CD4-positive, CD25-positive, alpha-beta regulatory T cell (primary cell): ENCODE measurements at regions not wholly inside any gene's neighbourhood (a gene's known extent, or its start where the extent isn't known, plus 50 kb on each side); places are given as distances from the start of the nearest gene placed in this dataset.
A peak's percentile ranks its signal among the peaks of the same experiment; 100 is the strongest.
"Not testable (repeated sequence)": the region's sequence is repeated elsewhere in the genome, so short reads cannot be mapped to it uniquely, and the experiment has no call there.

Source experiments
- ATAC-seq, 2 donors: fragments of 150-1000 bp; cut with Tn5 transposase; one replicate each; pipeline ENCODE4 v1.10.0; 2021; ENCODE audit warnings: low read depth in 2 of 2, moderate number of reproducible peaks in 2 of 2, moderate library complexity in 1 of 2
- DNase-seq, 3 donors: peaks; one replicate each; pipeline versions ENCODE4 v3.0.0 to v3.0.0-alpha.2; 2012 to 2022; ENCODE audit warnings: mixed read lengths in 1 of 3
- H3K27ac ChIP-seq: one replicate; pipeline ENCODE4 v1.7.0; 2013; ENCODE audit warnings: mild to moderate bottlenecking, low read length; ENCODE audit not compliant: insufficient read depth, poor library complexity, severe bottlenecking
- H3K27me3 ChIP-seq: one replicate; pipeline ENCODE4 v1.7.0; 2013; ENCODE audit warnings: low read length; ENCODE audit not compliant: control insufficient read depth, insufficient read depth
- H3K36me3 ChIP-seq: one replicate; pipeline ENCODE4 v1.7.0; 2013; ENCODE audit warnings: mild to moderate bottlenecking, low read length, moderate library complexity; ENCODE audit not compliant: control insufficient read depth, insufficient read depth
- H3K4me1 ChIP-seq: 2 replicates; pipeline ENCODE4 v1.7.0; 2013; ENCODE audit warnings: mild to moderate bottlenecking, low read length; ENCODE audit not compliant: insufficient read depth, control insufficient read depth, poor library complexity, severe bottlenecking
- H3K4me3 ChIP-seq: one replicate; pipeline ENCODE4 v1.7.0; 2013; ENCODE audit warnings: low read depth, mild to moderate bottlenecking, low read length, moderate library complexity
- H3K9me3 ChIP-seq, 2 experiments: 1 replicate in 1 of 2; 2 replicates in 1 of 2; pipeline ENCODE4 v1.7.0; 2013; ENCODE audit warnings: low read length in 2 of 2, mild to moderate bottlenecking in 1 of 2, moderate library complexity in 1 of 2; ENCODE audit not compliant: control insufficient read depth in 2 of 2
- H3K27ac Mint-ChIP-seq, 3 donors: one replicate each; pipeline ENCODE4 v1.8.0; 2020 to 2022; ENCODE audit warnings: mild to moderate bottlenecking in 3 of 3, mixed read lengths in 3 of 3, moderate library complexity in 2 of 3
- H3K27me3 Mint-ChIP-seq: one replicate; pipeline ENCODE4 v1.8.0; 2022; ENCODE audit warnings: mild to moderate bottlenecking, mixed read lengths
- H3K36me3 Mint-ChIP-seq: one replicate; pipeline ENCODE4 v1.8.0; 2020; ENCODE audit warnings: mixed read lengths
- H3K4me1 Mint-ChIP-seq, 4 donors: one replicate each; pipeline ENCODE4 v1.8.0; 2020 to 2022; ENCODE audit warnings: mixed read lengths in 4 of 4, mild to moderate bottlenecking in 1 of 4
- H3K4me3 Mint-ChIP-seq, 4 donors: one replicate each; pipeline ENCODE4 v1.8.0; 2020 to 2022; ENCODE audit warnings: mild to moderate bottlenecking in 4 of 4, mixed read lengths in 4 of 4, moderate library complexity in 3 of 4
- H3K9me3 Mint-ChIP-seq, 7 donors: one replicate each; pipeline ENCODE4 v1.8.0; 2020 to 2022; ENCODE audit warnings: mixed read lengths in 7 of 7, mild to moderate bottlenecking in 3 of 7, moderate library complexity in 2 of 7

- ATAC-seq, H3K4me1 Mint-ChIP-seq, H3K27me3 ChIP-seq, H3K4me3 ChIP-seq, H3K27ac Mint-ChIP-seq, H3K36me3 Mint-ChIP-seq, H3K9me3 Mint-ChIP-seq, H3K36me3 ChIP-seq, H3K27ac ChIP-seq, H3K9me3 ChIP-seq, DNase-seq, H3K4me3 Mint-ChIP-seq, H3K4me1 ChIP-seq, H3K27me3 Mint-ChIP-seq: not testable (repeated sequence)
Measured at GRCh38 chr7:152539190-152539495, 103.3 kb upstream of the KMT2C start.

- not testable (repeated sequence) for H3K9me3 Mint-ChIP-seq, DNase-seq, H3K4me3 Mint-ChIP-seq, H3K27ac ChIP-seq, H3K4me1 ChIP-seq, H3K36me3 Mint-ChIP-seq, H3K4me1 Mint-ChIP-seq, H3K27me3 Mint-ChIP-seq, H3K27me3 ChIP-seq, H3K9me3 ChIP-seq, H3K27ac Mint-ChIP-seq, H3K4me3 ChIP-seq, H3K36me3 ChIP-seq, ATAC-seq
Measured at GRCh38 chr7:152538346-152539189, 102.8 kb upstream of the KMT2C start.

- no peak overlapping the region for H3K4me3 Mint-ChIP-seq
- ATAC-seq = no peak
- Histone ChIP-seq H3K27me3 (no peaks in the 10 kb centered on the region), H3K4me1 (no peaks in the 10 kb centered on the region), H3K9me3 (no peaks in the 10 kb centered on the region), H3K4me3 (no peak overlapping the region), H3K36me3 (no peaks in the 10 kb centered on the region), H3K27ac (no peak overlapping the region)
- H3K27me3 Mint-ChIP-seq = no peaks in the 10 kb centered on the region
- no peak overlapping the region for H3K27ac Mint-ChIP-seq
- no peaks in the 10 kb centered on the region for H3K4me1 Mint-ChIP-seq
- DNase-seq = no peak
- H3K9me3 Mint-ChIP-seq = peaks cover 0 to 6% (median 0%) of the 10 kb centered on the region in 7 donors
- no peaks in the 10 kb centered on the region for H3K36me3 Mint-ChIP-seq
Measured at GRCh38 chr7:152537639-152538038, 101.8 kb upstream of the KMT2C start.

GRCh38 chr7:152528612-152529011 lies 92.8 kb upstream of the KMT2C start:
- Histone ChIP-seq H3K4me3 (no peak overlapping the region), H3K9me3 (no peaks in the 10 kb centered on the region), H3K27ac (no peak overlapping the region), H3K36me3 (no peaks in the 10 kb centered on the region), H3K4me1 (no peaks in the 10 kb centered on the region), H3K27me3 (no peaks in the 10 kb centered on the region)
- Mint-ChIP-seq H3K9me3 (peaks cover 0 to 1% (median 0%) of the 10 kb centered on the region in 7 donors), H3K27me3 (no peaks in the 10 kb centered on the region), H3K36me3 (no peaks in the 10 kb centered on the region), H3K4me1 (no peaks in the 10 kb centered on the region), H3K4me3 (no peak overlapping the region), H3K27ac (no peak overlapping the region)
- ATAC-seq (no peak), DNase-seq (no peak)

- H3K27me3 ChIP-seq = no peaks in the 10 kb centered on the region
- no peaks in the 10 kb centered on the region for H3K36me3 ChIP-seq
- H3K9me3 Mint-ChIP-seq = peaks cover 0 to 1% (median 0%) of the 10 kb centered on the region in 7 donors
- no peaks in the 10 kb centered on the region for H3K4me1 ChIP-seq
- H3K27ac Mint-ChIP-seq = peak overlapping the region in 1 of 3 donors; percentile 5
- H3K4me3 Mint-ChIP-seq = no peak overlapping the region
- DNase-seq (no peak), ATAC-seq (no peak)
- H3K36me3 Mint-ChIP-seq = no peaks in the 10 kb centered on the region
- no peaks in the 10 kb centered on the region for H3K9me3 ChIP-seq
- no peaks in the 10 kb centered on the region for H3K4me1 Mint-ChIP-seq
- no peak overlapping the region for H3K27ac ChIP-seq
- no peaks in the 10 kb centered on the region for H3K27me3 Mint-ChIP-seq
- H3K4me3 ChIP-seq = no peak overlapping the region
Measured at GRCh38 chr7:152527610-152528032, 91.8 kb upstream of the KMT2C start.

GRCh38 chr7:152523916-152524315 lies 88.1 kb upstream of the KMT2C start:
- Mint-ChIP-seq H3K27ac (no peak overlapping the region), H3K4me3 (no peak overlapping the region), H3K9me3 (peaks cover 0 to 8% (median 0%) of the 10 kb centered on the region in 7 donors), H3K36me3 (no peaks in the 10 kb centered on the region), H3K27me3 (no peaks in the 10 kb centered on the region), H3K4me1 (no peaks in the 10 kb centered on the region)
- no peaks in the 10 kb centered on the region for H3K4me1 ChIP-seq
- ATAC-seq = no peak
- no peak for DNase-seq
- peaks cover 0 to 7% of the 10 kb centered on the region in 2 experiments for H3K9me3 ChIP-seq
- no peaks in the 10 kb centered on the region for H3K27me3 ChIP-seq
- H3K36me3 ChIP-seq = no peaks in the 10 kb centered on the region
- no peak overlapping the region for H3K27ac ChIP-seq
- no peak overlapping the region for H3K4me3 ChIP-seq

GRCh38 chr7:152522571-152523067 lies 86.8 kb upstream of the KMT2C start:
- Histone ChIP-seq H3K27ac (no peak overlapping the region), H3K9me3 (peaks cover 0 to 11% of the 10 kb centered on the region in 2 experiments), H3K27me3 (no peaks in the 10 kb centered on the region), H3K4me1 (no peaks in the 10 kb centered on the region), H3K4me3 (no peak overlapping the region), H3K36me3 (no peaks in the 10 kb centered on the region)
- no peak overlapping the region for H3K27ac Mint-ChIP-seq
- peaks cover 0 to 8% (median 0%) of the 10 kb centered on the region in 7 donors for H3K9me3 Mint-ChIP-seq
- no peak overlapping the region for H3K4me3 Mint-ChIP-seq
- DNase-seq (no peak), ATAC-seq (no peak)
- H3K4me1 Mint-ChIP-seq = peaks cover 0 to 2% (median 0%) of the 10 kb centered on the region in 4 donors
- no peaks in the 10 kb centered on the region for H3K36me3 Mint-ChIP-seq
- H3K27me3 Mint-ChIP-seq = no peaks in the 10 kb centered on the region
